ENCODE measurements at regions not wholly inside any gene's neighbourhood (a gene's known extent, or its start where the extent isn't known, plus 50 kb on each side); places are given as distances from the start of the nearest gene placed in this dataset.

DNA sequence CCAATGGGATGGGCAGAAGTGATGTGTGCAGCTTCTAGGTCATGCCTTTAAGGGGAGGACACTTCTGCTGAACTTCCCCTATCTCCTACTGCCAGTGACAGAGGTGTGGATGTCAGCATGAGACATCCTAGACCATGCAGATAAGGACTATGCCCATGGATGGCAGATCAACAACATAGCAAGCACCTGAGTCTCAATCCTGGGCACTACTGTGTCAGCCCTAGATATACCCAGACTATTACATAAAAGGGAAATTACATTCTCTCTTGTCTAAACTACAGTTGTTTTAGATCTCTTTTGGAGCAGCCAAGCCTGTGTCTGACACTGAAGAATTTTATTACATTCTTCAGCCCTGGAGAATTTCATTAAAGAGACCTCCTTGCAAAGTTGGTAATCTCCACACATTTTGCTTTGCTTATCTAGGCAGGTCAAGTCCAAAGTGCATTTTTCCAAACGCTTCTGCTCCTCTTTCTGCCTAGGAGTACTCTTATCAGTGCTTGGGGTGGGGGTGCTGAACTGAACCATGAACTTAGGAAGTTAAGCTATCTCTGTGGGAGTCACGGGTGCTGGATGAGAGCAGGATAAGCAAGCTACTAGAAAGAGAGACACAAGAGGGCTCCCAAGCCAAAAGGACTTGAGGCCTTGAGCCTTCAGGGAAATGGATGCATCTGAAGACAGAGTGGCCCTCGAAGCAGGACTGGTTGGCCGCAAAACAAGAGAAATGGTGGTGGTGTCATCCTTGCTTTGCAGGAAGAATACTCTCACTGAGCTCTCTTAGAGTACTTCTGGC, 95.2 kb upstream of the SPRED2 start:
- Histone ChIP-seq H3K36me3 (no peaks in the 10 kb centered on the region), H3K9me3 (no peaks in the 10 kb centered on the region), H3K4me3 (no peak overlapping the region), H3K27ac (no peak overlapping the region), H3K4me1 (no peaks in the 10 kb centered on the region), H3K27me3 (no peaks in the 10 kb centered on the region)
- ATAC-seq (no peak), DNase-seq (no peak)
- intact Hi-C loops (cut with DNase I; ENCODE audit: low total_unique reads): no loop called here
- in situ Hi-C loops (cut with MboI; ENCODE audit: low sequenced_read_pairs in 4 of 4): no loop called here
- TF ChIP-seq, protein P1, sequence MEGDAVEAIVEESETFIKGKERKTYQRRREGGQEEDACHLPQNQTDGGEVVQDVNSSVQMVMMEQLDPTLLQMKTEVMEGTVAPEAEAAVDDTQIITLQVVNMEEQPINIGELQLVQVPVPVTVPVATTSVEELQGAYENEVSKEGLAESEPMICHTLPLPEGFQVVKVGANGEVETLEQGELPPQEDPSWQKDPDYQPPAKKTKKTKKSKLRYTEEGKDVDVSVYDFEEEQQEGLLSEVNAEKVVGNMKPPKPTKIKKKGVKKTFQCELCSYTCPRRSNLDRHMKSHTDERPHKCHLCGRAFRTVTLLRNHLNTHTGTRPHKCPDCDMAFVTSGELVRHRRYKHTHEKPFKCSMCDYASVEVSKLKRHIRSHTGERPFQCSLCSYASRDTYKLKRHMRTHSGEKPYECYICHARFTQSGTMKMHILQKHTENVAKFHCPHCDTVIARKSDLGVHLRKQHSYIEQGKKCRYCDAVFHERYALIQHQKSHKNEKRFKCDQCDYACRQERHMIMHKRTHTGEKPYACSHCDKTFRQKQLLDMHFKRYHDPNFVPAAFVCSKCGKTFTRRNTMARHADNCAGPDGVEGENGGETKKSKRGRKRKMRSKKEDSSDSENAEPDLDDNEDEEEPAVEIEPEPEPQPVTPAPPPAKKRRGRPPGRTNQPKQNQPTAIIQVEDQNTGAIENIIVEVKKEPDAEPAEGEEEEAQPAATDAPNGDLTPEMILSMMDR (IDR thresholded peaks at IDR 0.05 in 4 of 5, conservative IDR thresholded peaks at IDR 0.05 in 1 of 5): no peak
- no peak for TF ChIP-seq POLR2A (IDR thresholded peaks at IDR 0.05)

DNA sequence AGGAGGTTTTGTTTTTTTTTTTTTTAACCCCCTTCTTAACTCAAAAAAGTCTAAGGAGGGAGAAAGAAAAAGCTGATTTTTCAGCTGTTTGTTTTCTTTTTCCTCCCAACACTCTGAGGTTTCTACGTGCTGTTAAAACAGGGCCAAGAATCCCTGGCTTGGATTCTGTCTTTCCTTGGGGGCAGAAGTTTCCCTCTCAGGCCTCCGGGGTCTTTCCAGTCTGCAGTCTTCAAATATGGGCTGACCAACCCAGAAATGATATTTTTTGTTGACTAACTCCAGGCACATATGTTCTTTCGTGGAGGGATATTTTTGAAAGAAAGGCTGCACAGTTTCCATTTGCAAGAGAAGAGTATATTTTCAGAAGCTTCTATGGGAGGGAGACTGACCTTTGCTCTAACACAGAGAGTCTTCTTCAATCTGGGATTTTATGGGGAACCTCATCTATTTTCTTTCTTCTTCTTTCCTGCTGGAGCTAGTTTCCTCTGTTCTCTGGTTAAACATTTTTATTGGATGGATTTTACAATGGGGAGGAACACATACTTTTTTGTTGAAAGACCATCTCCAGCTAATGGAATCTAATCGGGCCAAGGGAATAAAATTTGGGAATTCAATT, 93.3 kb upstream of the SPRED2 start:
- intact Hi-C loops (cut with DNase I; ENCODE audit: low total_unique reads): no loop called here
- in situ Hi-C loops (cut with MboI; ENCODE audit: low sequenced_read_pairs in 4 of 4): no loop called here
- Histone ChIP-seq H3K4me1 (no peaks in the 10 kb centered on the region), H3K36me3 (no peaks in the 10 kb centered on the region), H3K4me3 (no peak overlapping the region), H3K27me3 (no peaks in the 10 kb centered on the region), H3K9me3 (no peaks in the 10 kb centered on the region), H3K27ac (no peak overlapping the region)
- DNase-seq (no peak), ATAC-seq (no peak)
- TF ChIP-seq, protein P1 (IDR thresholded peaks at IDR 0.05 in 4 of 5, conservative IDR thresholded peaks at IDR 0.05 in 1 of 5): no peak
- TF ChIP-seq POLR2A (IDR thresholded peaks at IDR 0.05): no peak

DNA sequence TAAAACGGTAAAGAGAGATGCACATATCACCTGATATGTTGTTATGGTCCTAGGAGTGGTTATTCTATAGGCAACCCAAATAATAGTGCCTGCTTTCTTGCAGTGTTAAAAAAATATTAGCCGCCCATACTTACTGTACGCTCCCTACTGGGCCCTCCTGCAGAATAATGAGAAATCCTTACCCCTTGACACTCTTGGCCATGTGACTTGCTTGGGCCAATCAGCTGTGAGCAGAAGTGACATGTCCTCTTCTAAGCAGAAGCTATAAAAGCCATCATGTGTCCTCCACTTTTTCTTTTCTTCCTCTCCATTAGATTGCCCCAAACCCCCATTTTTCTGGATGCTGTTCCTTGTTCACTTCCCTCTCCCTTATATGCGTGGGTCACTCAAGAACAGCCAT, 90.5 kb upstream of the SPRED2 start:
- ATAC-seq (no peak), DNase-seq (no peak)
- TF ChIP-seq, protein P1 (IDR thresholded peaks at IDR 0.05 in 4 of 5, conservative IDR thresholded peaks at IDR 0.05 in 1 of 5): no peak
- no peak for TF ChIP-seq POLR2A (IDR thresholded peaks at IDR 0.05)
- intact Hi-C loops (cut with DNase I; ENCODE audit: low total_unique reads): no loop called here
- Histone ChIP-seq H3K4me3 (no peak overlapping the region), H3K27ac (no peak overlapping the region), H3K4me1 (no peaks in the 10 kb centered on the region), H3K9me3 (no peaks in the 10 kb centered on the region), H3K36me3 (no peaks in the 10 kb centered on the region), H3K27me3 (no peaks in the 10 kb centered on the region)
- in situ Hi-C loops (cut with MboI; ENCODE audit: low sequenced_read_pairs in 4 of 4): no loop called here

DNA sequence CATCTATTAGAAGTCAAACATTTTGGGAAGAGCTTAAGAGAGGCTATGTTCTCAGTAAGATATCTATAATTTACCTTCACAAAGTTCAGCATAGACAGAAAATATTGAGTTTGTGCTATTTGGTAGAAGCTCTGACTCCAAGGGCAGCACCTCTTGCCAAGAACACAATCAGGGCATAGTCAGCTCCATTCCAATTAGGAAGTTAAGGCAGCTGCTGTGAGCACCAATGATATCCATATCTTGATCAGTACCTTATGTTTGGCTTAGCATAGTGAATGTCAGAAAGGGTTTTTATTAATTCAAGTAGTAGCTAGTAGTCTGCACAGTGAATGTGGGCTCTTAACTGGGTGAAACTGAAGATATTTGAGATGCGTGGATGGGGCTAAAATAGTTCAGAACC, 86.4 kb upstream of the SPRED2 start:
- ATAC-seq (no peak), DNase-seq (no peak)
- Histone ChIP-seq H3K9me3 (no peaks in the 10 kb centered on the region), H3K36me3 (no peaks in the 10 kb centered on the region), H3K27ac (no peak overlapping the region), H3K4me3 (no peak overlapping the region), H3K27me3 (no peaks in the 10 kb centered on the region), H3K4me1 (no peaks in the 10 kb centered on the region)
- in situ Hi-C loops (cut with MboI; ENCODE audit: low sequenced_read_pairs in 4 of 4) (no loop called here), intact Hi-C loops (cut with DNase I; ENCODE audit: low total_unique reads) (no loop called here)
- no peak for TF ChIP-seq POLR2A (IDR thresholded peaks at IDR 0.05)
- TF ChIP-seq, protein P1 (IDR thresholded peaks at IDR 0.05 in 4 of 5, conservative IDR thresholded peaks at IDR 0.05 in 1 of 5): no peak
